PC-3 (cell line): ENCODE measurements at regions not wholly inside any gene's neighbourhood (a gene's known extent, or its start where the extent isn't known, plus 50 kb on each side); places are given as distances from the start of the nearest gene placed in this dataset.
A peak's percentile ranks its signal among the peaks of the same experiment; 100 is the strongest.

Experiments
- ATAC-seq: fragments of 200-7000 bp; cut with Tn5 transposase; 2 replicates; pipeline ENCODE4 v1.9.1; 2020; ENCODE audit warnings: mild to moderate bottlenecking, moderate library complexity
- BruUV-seq: library from RNA; stranded (reverse); fragments of 400-500 nt; replicated peaks from 2 replicates; lab custom pipeline; 2021; lab: Mats Ljungman, UMichigan
- CTCF ChIA-PET: fragments of 300-600 bp; sonication (Branson Sonifier 250); formaldehyde crosslinking; loops from one replicate; lab custom pipeline; 2022; ENCODE audit warnings: antibody characterized with exemption; lab: Charles Lee
- POLR2A ChIA-PET: fragments of 300-600 bp; sonication (Branson Sonifier 250); formaldehyde crosslinking; loops from one replicate; lab custom pipeline; 2022; ENCODE audit warnings: antibody characterized with exemption; ENCODE audit not compliant: unreplicated experiment; lab: Charles Lee
- DNase-seq: peaks from one replicate; pipeline ENCODE4 v3.0.0-alpha.2; 2015
- H2AFZ ChIP-seq: fragments of 300-600 bp; sonication (generic); 2 replicates; pipeline ENCODE4 v1.6.0; 2016; ENCODE audit warnings: antibody characterized with exemption, low read length
- H3F3A ChIP-seq: fragments of 300-600 bp; sonication (generic); one replicate; pipeline ENCODE4 v1.6.0; 2017; ENCODE audit warnings: antibody characterized with exemption, low read length, control low read depth, mild to moderate bottlenecking; ENCODE audit not compliant: unreplicated experiment
- H3K27ac ChIP-seq: fragments of 300-600 bp; sonication (generic); 2 replicates; pipeline ENCODE4 v1.5.1; 2016; ENCODE audit warnings: mild to moderate bottlenecking, low read length
- H3K27me3 ChIP-seq: fragments of 300-600 bp; sonication (generic); 2 replicates; pipeline ENCODE4 v1.6.1; 2016; ENCODE audit warnings: low read length, mixed read lengths
- H3K36me3 ChIP-seq: fragments of 300-600 bp; sonication (generic); 2 replicates; pipeline ENCODE4 v1.6.1; 2016; ENCODE audit warnings: low read depth, mixed run types, low read length, mixed read lengths
- H3K4me1 ChIP-seq: fragments of 300-600 bp; sonication (generic); 2 replicates; pipeline ENCODE4 v1.5.1; 2016; ENCODE audit warnings: low read length; ENCODE audit not compliant: insufficient read depth
- H3K4me2 ChIP-seq: fragments of 300-600 bp; sonication (generic); 2 replicates; pipeline ENCODE4 v1.6.0; 2016; ENCODE audit warnings: low read length
- H3K4me3 ChIP-seq: fragments of 300-600 bp; sonication (generic); 2 replicates; pipeline ENCODE4 v1.5.1; 2016; ENCODE audit warnings: mild to moderate bottlenecking, low read length, mixed read lengths
- H3K79me2 ChIP-seq: fragments of 300-600 bp; sonication (generic); 2 replicates; pipeline ENCODE4 v1.6.1; 2017; ENCODE audit warnings: low read length, mixed read lengths
- H3K9ac ChIP-seq: fragments of 300-600 bp; sonication (generic); 2 replicates; pipeline ENCODE4 v1.6.0; 2016; ENCODE audit warnings: mild to moderate bottlenecking, low read length
- H3K9me2 ChIP-seq: fragments of 300-600 bp; sonication (generic); replicated peaks from 2 replicates; pipeline ENCODE4 v1.6.1; 2016; ENCODE audit warnings: mixed run types, low read length, mixed read lengths
- H3K9me3 ChIP-seq: fragments of 300-600 bp; sonication (generic); 2 replicates; pipeline ENCODE4 v1.6.1; 2016; ENCODE audit warnings: low read length, mixed read lengths
- H4K20me1 ChIP-seq: fragments of 300-600 bp; sonication (generic); 2 replicates; pipeline ENCODE4 v1.6.1; 2016; ENCODE audit warnings: low read length, mixed read lengths
- CTCF ChIP-seq: fragments of 300-600 bp; sonication (generic); conservative IDR thresholded peaks from 2 replicates; pipeline ENCODE4 v1.5.1; 2017; ENCODE audit warnings: antibody characterized with exemption, low read depth, mild to moderate bottlenecking, low read length
- EZH2 ChIP-seq: fragments of 300-600 bp; sonication (generic); IDR thresholded peaks from one replicate; pipeline ENCODE4 v1.6.1; 2017; ENCODE audit warnings: antibody characterized with exemption, mild to moderate bottlenecking, low read length; ENCODE audit not compliant: unreplicated experiment
- EZH2phosphoT487 ChIP-seq: fragments of 300-600 bp; sonication (generic); IDR thresholded peaks from 2 replicates; pipeline ENCODE4 v1.6.1; 2018; ENCODE audit warnings: mild to moderate bottlenecking, antibody characterized with exemption, low read length, borderline replicate concordance
- intact Hi-C: fragments of 100-400 bp; cut with micrococcal nuclease; formaldehyde crosslinking; loops from 2 replicates; pipeline ENCODE4 v1.9.0; 2023

- no peaks in the 10 kb centered on the region for H4K20me1 ChIP-seq
- no peak overlapping the region for H3K9ac ChIP-seq
- H3K4me2 ChIP-seq = peak overlapping the region; percentile 68
- H3K79me2 ChIP-seq = no peaks in the 10 kb centered on the region
- DNase-seq = peak; percentile 76
- no peaks in the 10 kb centered on the region for H3F3A ChIP-seq
- POLR2A ChIA-PET = no interaction called here
- H3K9me3 ChIP-seq = no peaks in the 10 kb centered on the region
- H3K27ac ChIP-seq = peak overlapping the region; percentile 43
- peaks cover 31% of the 10 kb centered on the region for H3K4me1 ChIP-seq
- H2AFZ ChIP-seq = peak overlapping the region; percentile 43
- ATAC-seq = peak; percentile 92
- TSS peak; percentile 96 for BruUV-seq
- TF ChIP-seq EZH2phosphoT487 (no peak), EZH2 (no peak), CTCF (no peak)
- H3K9me2 ChIP-seq = no peaks in the 10 kb centered on the region
- H3K4me3 ChIP-seq = no peak overlapping the region
- intact Hi-C loops = loop anchor here (1.0 to 5.0 kb wide), 2 partner anchors 20 to 58 kb away; partner anchors contain the start of gene PTPN12
- CTCF ChIA-PET = no interaction called here
- H3K36me3 ChIP-seq = no peaks in the 10 kb centered on the region
- no peaks in the 10 kb centered on the region for H3K27me3 ChIP-seq
Observed at GRCh38 chr7:77479536-77480088, 57.5 kb upstream of the PTPN12 start.

- no peak overlapping the region for H3K9ac ChIP-seq
- TF ChIP-seq EZH2 (no peak), EZH2phosphoT487 (no peak), CTCF (no peak)
- no peak for ATAC-seq
- intact Hi-C loops = loop anchor here (5.0 kb wide), 1 partner anchor 60 kb away; the partner anchor contains the start of gene PTPN12
- H4K20me1 ChIP-seq = no peaks in the 10 kb centered on the region
- no peaks in the 10 kb centered on the region for H3K27me3 ChIP-seq
- H3K79me2 ChIP-seq = no peaks in the 10 kb centered on the region
- ChIA-PET CTCF (no interaction called here), POLR2A (no interaction called here)
- no peaks in the 10 kb centered on the region for H3K9me2 ChIP-seq
- H3K4me1 ChIP-seq = peaks cover 24% of the 10 kb centered on the region
- no peak overlapping the region for H3K4me3 ChIP-seq
- no peaks in the 10 kb centered on the region for H3K36me3 ChIP-seq
- H3K27ac ChIP-seq = no peak overlapping the region
- no peaks in the 10 kb centered on the region for H3K9me3 ChIP-seq
- H2AFZ ChIP-seq = no peak overlapping the region
- BruUV-seq = no TSS peak
- H3F3A ChIP-seq = no peaks in the 10 kb centered on the region
- DNase-seq = no peak
- H3K4me2 ChIP-seq = no peak overlapping the region
Observed at GRCh38 chr7:77476871-77477270, 60.2 kb upstream of the PTPN12 start.

DNA sequence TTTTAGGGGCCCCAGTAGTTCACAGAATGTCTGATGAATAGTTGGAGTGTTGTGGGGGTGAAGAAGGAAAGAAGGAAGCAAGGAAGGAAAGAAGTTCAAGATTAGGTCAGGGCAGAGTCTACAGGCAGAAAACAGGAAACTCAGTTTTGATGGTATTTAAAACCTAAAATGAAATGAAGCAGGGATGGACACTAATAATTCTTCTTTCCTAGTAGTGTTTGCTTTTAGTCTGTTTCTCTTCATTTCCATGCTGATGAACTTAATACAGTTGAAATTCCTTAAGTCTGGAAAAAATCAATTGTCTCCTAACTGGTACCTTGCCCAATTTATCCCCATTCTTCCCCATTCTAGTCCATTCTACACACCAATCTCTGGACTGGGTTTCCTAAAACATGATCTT, 59.0 kb upstream of the GSAP start:
- no peak for TF ChIP-seq CTCF
- TF ChIP-seq EZH2phosphoT487 = no peak
- no peak for TF ChIP-seq EZH2
- no peak for ATAC-seq
- no peak overlapping the region for H3K9ac ChIP-seq
- intact Hi-C loops = loop anchor here (5.0 kb wide), 1 partner anchor 62 kb away; the partner anchor contains the start of gene PTPN12
- no peak overlapping the region for H2AFZ ChIP-seq
- no peaks in the 10 kb centered on the region for H3K9me2 ChIP-seq
- no peak overlapping the region for H3K27ac ChIP-seq
- no peaks in the 10 kb centered on the region for H4K20me1 ChIP-seq
- POLR2A ChIA-PET = no interaction called here
- DNase-seq = no peak
- H3K9me3 ChIP-seq = no peaks in the 10 kb centered on the region
- H3K4me2 ChIP-seq = no peak overlapping the region
- no peaks in the 10 kb centered on the region for H3K36me3 ChIP-seq
- H3K27me3 ChIP-seq = no peaks in the 10 kb centered on the region
- CTCF ChIA-PET = no interaction called here
- H3K4me3 ChIP-seq = no peak overlapping the region
- no peaks in the 10 kb centered on the region for H3K79me2 ChIP-seq
- peaks cover 14% of the 10 kb centered on the region for H3K4me1 ChIP-seq
- no peaks in the 10 kb centered on the region for H3F3A ChIP-seq
- BruUV-seq = no TSS peak
